ENCODE measurements at regions not wholly inside any gene's neighbourhood (a gene's known extent, or its start where the extent isn't known, plus 50 kb on each side); places are given as distances from the start of the nearest gene placed in this dataset.

GRCh38 chr7:67847092-67847787 is 850.6 kb downstream of the TYW1 start:
- no peak for DNase-seq
- Histone ChIP-seq H3F3A (ENCODE audit: low read length, unreplicated experiment) (no peaks in the 10 kb centered on the region), H4K20me1 (ENCODE audit: low read length) (no peaks in the 10 kb centered on the region), H3K4me3 (ENCODE audit: low read length) (no peak overlapping the region), H3K9me2 (replicated peaks; ENCODE audit: low read length) (no peaks in the 10 kb centered on the region), H3K9ac (ENCODE audit: low read length) (no peak overlapping the region), H2AFZ (ENCODE audit: low read length) (no peak overlapping the region), H3K9me3 (ENCODE audit: low read length) (no peaks in the 10 kb centered on the region), H3K4me2 (ENCODE audit: low read length) (no peak overlapping the region), H3K4me1 (ENCODE audit: insufficient read depth, low read length) (no peaks in the 10 kb centered on the region), H3K79me2 (ENCODE audit: low read length) (no peaks in the 10 kb centered on the region), H3K27me3 (ENCODE audit: low read length) (no peaks in the 10 kb centered on the region), H3K36me3 (ENCODE audit: low read depth, low read length) (no peaks in the 10 kb centered on the region), H3K27ac (ENCODE audit: low read length) (no peak overlapping the region)
- TF ChIP-seq EZH2 (IDR thresholded peaks at IDR 0.05; ENCODE audit: low read length, unreplicated experiment) (no peak), EZH2phosphoT487 (IDR thresholded peaks at IDR 0.05; ENCODE audit: borderline replicate concordance, low read length) (no peak), CTCF (conservative IDR thresholded peaks at IDR 0.05; ENCODE audit: low read depth, low read length) (no peak)
- ChIA-PET CTCF (no interaction called here), POLR2A (ENCODE audit: unreplicated experiment) (no interaction called here)
- intact Hi-C loops (cut with micrococcal nuclease) = no loop called here
- BruUV-seq (replicated peaks) = no TSS peak
- ATAC-seq = no peak

- ATAC-seq = no peak
- Histone ChIP-seq H3K9me2 (replicated peaks; ENCODE audit: low read length) (no peaks in the 10 kb centered on the region), H3F3A (ENCODE audit: low read length, unreplicated experiment) (no peaks in the 10 kb centered on the region), H3K9me3 (ENCODE audit: low read length) (no peaks in the 10 kb centered on the region), H3K4me3 (ENCODE audit: low read length) (no peak overlapping the region), H3K4me2 (ENCODE audit: low read length) (no peak overlapping the region), H2AFZ (ENCODE audit: low read length) (no peak overlapping the region), H3K27ac (ENCODE audit: low read length) (no peak overlapping the region), H3K27me3 (ENCODE audit: low read length) (no peaks in the 10 kb centered on the region), H4K20me1 (ENCODE audit: low read length) (no peaks in the 10 kb centered on the region), H3K9ac (ENCODE audit: low read length) (no peak overlapping the region), H3K4me1 (ENCODE audit: insufficient read depth, low read length) (no peaks in the 10 kb centered on the region), H3K36me3 (ENCODE audit: low read depth, low read length) (no peaks in the 10 kb centered on the region), H3K79me2 (ENCODE audit: low read length) (no peaks in the 10 kb centered on the region)
- ChIA-PET CTCF (no interaction called here), POLR2A (ENCODE audit: unreplicated experiment) (no interaction called here)
- BruUV-seq (replicated peaks) = no TSS peak
- no peak for DNase-seq
- TF ChIP-seq CTCF (conservative IDR thresholded peaks at IDR 0.05; ENCODE audit: low read depth, low read length) = no peak
- no peak for TF ChIP-seq EZH2phosphoT487 (IDR thresholded peaks at IDR 0.05; ENCODE audit: borderline replicate concordance, low read length)
- TF ChIP-seq EZH2 (IDR thresholded peaks at IDR 0.05; ENCODE audit: low read length, unreplicated experiment) = no peak
- intact Hi-C loops (cut with micrococcal nuclease) = no loop called here
Measured at GRCh38 chr7:67854221-67855178, 857.9 kb downstream of the TYW1 start.

GRCh38 chr7:67855322-67855721 is 858.7 kb downstream of the TYW1 start:
- Histone ChIP-seq H3K9ac (ENCODE audit: low read length) (no peak overlapping the region), H3K9me3 (ENCODE audit: low read length) (no peaks in the 10 kb centered on the region), H3K4me2 (ENCODE audit: low read length) (no peak overlapping the region), H3K9me2 (replicated peaks; ENCODE audit: low read length) (no peaks in the 10 kb centered on the region), H3F3A (ENCODE audit: low read length, unreplicated experiment) (no peaks in the 10 kb centered on the region), H3K4me3 (ENCODE audit: low read length) (no peak overlapping the region), H3K4me1 (ENCODE audit: insufficient read depth, low read length) (no peaks in the 10 kb centered on the region), H3K27me3 (ENCODE audit: low read length) (no peaks in the 10 kb centered on the region), H3K79me2 (ENCODE audit: low read length) (no peaks in the 10 kb centered on the region), H3K27ac (ENCODE audit: low read length) (no peak overlapping the region), H2AFZ (ENCODE audit: low read length) (no peak overlapping the region), H4K20me1 (ENCODE audit: low read length) (no peaks in the 10 kb centered on the region), H3K36me3 (ENCODE audit: low read depth, low read length) (no peaks in the 10 kb centered on the region)
- CTCF ChIA-PET = no interaction called here
- POLR2A ChIA-PET (ENCODE audit: unreplicated experiment) = no interaction called here
- TF ChIP-seq CTCF (conservative IDR thresholded peaks at IDR 0.05; ENCODE audit: low read depth, low read length) (no peak), EZH2phosphoT487 (IDR thresholded peaks at IDR 0.05; ENCODE audit: borderline replicate concordance, low read length) (no peak), EZH2 (IDR thresholded peaks at IDR 0.05; ENCODE audit: low read length, unreplicated experiment) (no peak)
- no TSS peak for BruUV-seq (replicated peaks)
- DNase-seq (no peak), ATAC-seq (no peak)
- intact Hi-C loops (cut with micrococcal nuclease) = no loop called here
